Hematopoietic multipotent progenitor cell treated with erythropoietin and hydrocortisone succinate and interleukin-3 and kit ligand, for 6 days (in vitro differentiated cells): ENCODE measurements at regions not wholly inside any gene's neighbourhood (a gene's known extent, or its start where the extent isn't known, plus 50 kb on each side); places are given as distances from the start of the nearest gene placed in this dataset.
"Not testable (repeated sequence)": the region's sequence is repeated elsewhere in the genome, so short reads cannot be mapped to it uniquely, and the experiment has no call there.

Experiments used
- DNase-seq: peaks from one replicate; pipeline ENCODE4 v3.0.0-alpha.2; 2015

GRCh38 chr2:19646987-19647386, 254.8 kb downstream of the TTC32 start:
- no peak for DNase-seq

GRCh38 chr2:19644763-19645162, 257.0 kb downstream of the TTC32 start:
- DNase-seq = no peak

- DNase-seq = no peak
Measured at GRCh38 chr2:19643117-19643518, 258.7 kb downstream of the TTC32 start.

GRCh38 chr2:19642501-19642900, 259.3 kb downstream of the TTC32 start:
- no peak for DNase-seq

GRCh38 chr2:19635951-19636510, 265.8 kb downstream of the TTC32 start:
- DNase-seq = no peak

- no peak for DNase-seq
Measured at GRCh38 chr2:19632403-19632991, 269.3 kb downstream of the TTC32 start.

GRCh38 chr2:19631871-19632270, 269.9 kb downstream of the TTC32 start:
- no peak for DNase-seq

- no peak for DNase-seq
Measured at GRCh38 chr2:19630921-19631320, 270.9 kb downstream of the TTC32 start.

GRCh38 chr2:19627359-19627758, 268.9 kb upstream of the OSR1 start:
- no peak for DNase-seq

GRCh38 chr2:19623488-19623887, 265.1 kb upstream of the OSR1 start:
- no peak for DNase-seq

- DNase-seq = no peak
Measured at GRCh38 chr2:19617257-19617848, 258.9 kb upstream of the OSR1 start.

GRCh38 chr2:19615402-19615801, 257.0 kb upstream of the OSR1 start:
- not testable (repeated sequence) for DNase-seq

- no peak for DNase-seq
Measured at GRCh38 chr2:19614066-19614465, 255.6 kb upstream of the OSR1 start.

- no peak for DNase-seq
Measured at GRCh38 chr2:19611491-19612332, 253.3 kb upstream of the OSR1 start.

- DNase-seq = no peak
Measured at GRCh38 chr2:19609266-19609665, 250.8 kb upstream of the OSR1 start.

GRCh38 chr2:19607931-19608771, 249.7 kb upstream of the OSR1 start:
- DNase-seq = no peak

- no peak for DNase-seq
Measured at GRCh38 chr2:19607400-19607799, 249.0 kb upstream of the OSR1 start.

GRCh38 chr2:19600982-19601381, 242.6 kb upstream of the OSR1 start:
- no peak for DNase-seq

- DNase-seq = no peak
Measured at GRCh38 chr2:19600506-19600905, 242.1 kb upstream of the OSR1 start.

GRCh38 chr2:19598971-19599370, 240.5 kb upstream of the OSR1 start:
- DNase-seq = no peak

GRCh38 chr2:19592197-19592596, 233.8 kb upstream of the OSR1 start:
- no peak for DNase-seq

- no peak for DNase-seq
Measured at GRCh38 chr2:19589791-19590190, 231.4 kb upstream of the OSR1 start.

GRCh38 chr2:19580830-19581229, 222.4 kb upstream of the OSR1 start:
- DNase-seq = no peak
